Ishikawa (cell line): ENCODE measurements at regions not wholly inside any gene's neighbourhood (a gene's known extent, or its start where the extent isn't known, plus 50 kb on each side); places are given as distances from the start of the nearest gene placed in this dataset.

ENCODE experiments used
- EGR1 ChIP-seq: IDR thresholded peaks from 2 replicates; pipeline ENCODE4 v1.6.1; 2012
- EP300 ChIP-seq: IDR thresholded peaks from 2 replicates; pipeline ENCODE4 v1.6.1; 2012; ENCODE audit warnings: borderline replicate concordance
- RAD21 ChIP-seq: IDR thresholded peaks from 2 replicates; pipeline ENCODE4 v1.6.1; 2012; ENCODE audit warnings: low read depth
- USF1 ChIP-seq: IDR thresholded peaks from 2 replicates; pipeline ENCODE4 v1.6.1; 2012
- YY1 ChIP-seq: IDR thresholded peaks from 2 replicates; pipeline ENCODE4 v1.6.1; 2012; ENCODE audit warnings: low read depth

DNA sequence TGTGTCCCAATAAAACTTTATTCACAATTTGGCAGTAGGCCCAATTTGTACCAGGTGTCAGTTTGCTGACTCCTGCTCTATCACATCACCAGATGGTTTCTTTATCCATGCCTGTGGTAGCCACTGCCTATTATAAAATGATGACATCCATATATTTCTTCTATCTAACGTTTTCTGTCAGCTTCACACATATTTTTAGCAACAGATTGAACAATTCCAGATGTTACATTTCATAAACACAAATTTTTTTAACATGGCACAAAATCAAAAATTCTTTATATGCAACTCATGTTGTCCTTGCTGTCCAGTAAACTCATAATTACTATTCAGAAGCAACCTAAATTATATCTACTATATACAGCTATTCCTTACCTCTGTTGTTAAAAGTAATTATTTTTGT is 1371.6 kb downstream of the NSUN3 start:
- no peak for TF ChIP-seq YY1
- no peak for TF ChIP-seq EP300
- no peak for TF ChIP-seq USF1
- no peak for TF ChIP-seq RAD21
- no peak for TF ChIP-seq EGR1
